Stimulated activated CD4-positive, alpha-beta T cell treated with anti-CD3 and anti-CD28 coated beads, Interleukin-4, amount 100 ng/mL, for 48 hours (primary cell): ENCODE measurements at regions not wholly inside any gene's neighbourhood (a gene's known extent, or its start where the extent isn't known, plus 50 kb on each side); places are given as distances from the start of the nearest gene placed in this dataset.
"Not testable (repeated sequence)": the region's sequence is repeated elsewhere in the genome, so short reads cannot be mapped to it uniquely, and the experiment has no call there.

Source experiments
- DNase-seq, 2 donors: peaks; one replicate each; pipeline ENCODE4 v3.0.0-alpha.2; 2020; ENCODE audit warnings: low read depth in 2 of 2

DNA sequence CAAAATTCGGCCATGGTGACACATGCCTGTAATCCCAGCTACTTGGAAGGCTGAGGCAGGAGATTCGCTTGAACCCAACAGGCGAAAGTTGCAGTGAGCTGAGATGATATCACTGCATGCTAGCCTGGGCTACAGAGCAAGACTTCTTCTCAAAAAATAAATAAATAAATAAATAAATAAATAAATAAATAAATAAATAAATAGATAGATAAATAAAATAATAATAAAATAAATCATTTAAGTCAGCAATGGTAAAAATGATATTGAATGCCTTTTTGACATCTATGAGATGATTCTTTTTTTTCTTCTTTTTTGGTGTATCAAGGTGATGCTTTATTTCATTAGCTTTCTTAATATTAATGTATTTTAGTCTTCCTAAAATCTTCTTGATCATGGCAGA is 221.7 kb upstream of the RXFP2 start:
- DNase-seq = no peak

DNA sequence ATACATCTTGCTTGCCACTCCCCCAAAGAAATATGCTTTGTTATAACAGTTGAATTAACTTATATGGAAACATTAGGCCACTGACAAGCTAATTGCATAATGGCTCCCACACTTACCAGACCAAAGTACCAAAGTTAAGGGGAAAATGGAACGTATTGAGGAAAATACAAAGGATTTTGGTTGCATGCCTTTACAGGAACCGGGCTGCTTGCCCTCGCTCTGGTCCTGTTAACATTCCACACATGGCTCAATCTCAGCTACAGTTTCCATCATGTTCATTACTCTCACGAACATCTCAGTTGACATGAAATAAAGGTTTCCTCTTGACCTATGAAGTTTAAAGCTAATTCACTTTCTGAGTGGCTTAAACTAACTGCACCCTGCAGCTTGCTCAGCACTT is 220.7 kb upstream of the RXFP2 start:
- DNase-seq = no peak

GRCh38 chr13:31521435-31521834 is 217.9 kb upstream of the RXFP2 start:
- DNase-seq = no peak

DNA sequence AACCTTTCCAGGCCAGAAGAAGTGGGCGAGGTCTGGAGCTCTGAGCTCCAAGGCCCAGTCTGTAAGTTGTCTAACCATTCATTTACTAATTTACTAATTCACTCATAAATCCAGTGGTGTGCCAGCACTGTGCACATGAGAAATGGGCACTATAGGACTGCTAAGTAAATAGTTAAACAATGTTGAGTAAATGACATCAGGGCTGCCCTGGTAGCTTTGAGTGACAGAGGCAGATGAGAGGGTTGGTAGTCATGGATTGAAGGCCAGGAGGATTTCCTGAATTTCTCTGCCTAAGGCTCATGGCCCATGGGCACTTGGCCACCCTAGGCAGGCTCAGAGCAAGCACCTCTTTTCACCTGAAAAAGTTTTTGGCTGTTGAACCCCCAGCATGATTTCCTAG is 216.9 kb upstream of the RXFP2 start:
- DNase-seq = no peak

DNA sequence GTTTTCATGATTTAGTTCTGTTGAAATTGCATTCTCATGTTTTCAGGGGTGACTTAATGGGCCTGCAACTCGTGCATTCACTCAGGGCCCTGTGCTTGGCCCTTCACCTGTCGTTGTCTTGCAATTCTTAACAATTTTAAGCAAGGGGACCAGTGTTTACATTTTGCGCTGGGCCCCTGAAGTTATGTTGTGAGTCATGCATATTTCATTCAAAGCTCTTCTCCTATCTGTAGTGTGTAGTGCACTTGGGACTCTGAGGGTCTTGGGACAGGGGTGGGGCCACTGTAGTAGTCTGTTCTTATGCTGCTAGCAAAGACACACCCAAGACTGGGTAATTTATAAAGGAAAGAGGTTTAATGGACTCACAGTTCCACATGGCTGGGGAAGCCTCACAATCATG is 211.2 kb upstream of the RXFP2 start:
- DNase-seq = no peak

GRCh38 chr13:31528758-31529157 is 210.6 kb upstream of the RXFP2 start:
- no peak for DNase-seq

GRCh38 chr13:31530922-31531321 is 208.4 kb upstream of the RXFP2 start:
- no peak for DNase-seq

GRCh38 chr13:31537052-31537451 is 202.3 kb upstream of the RXFP2 start:
- no peak for DNase-seq

DNA sequence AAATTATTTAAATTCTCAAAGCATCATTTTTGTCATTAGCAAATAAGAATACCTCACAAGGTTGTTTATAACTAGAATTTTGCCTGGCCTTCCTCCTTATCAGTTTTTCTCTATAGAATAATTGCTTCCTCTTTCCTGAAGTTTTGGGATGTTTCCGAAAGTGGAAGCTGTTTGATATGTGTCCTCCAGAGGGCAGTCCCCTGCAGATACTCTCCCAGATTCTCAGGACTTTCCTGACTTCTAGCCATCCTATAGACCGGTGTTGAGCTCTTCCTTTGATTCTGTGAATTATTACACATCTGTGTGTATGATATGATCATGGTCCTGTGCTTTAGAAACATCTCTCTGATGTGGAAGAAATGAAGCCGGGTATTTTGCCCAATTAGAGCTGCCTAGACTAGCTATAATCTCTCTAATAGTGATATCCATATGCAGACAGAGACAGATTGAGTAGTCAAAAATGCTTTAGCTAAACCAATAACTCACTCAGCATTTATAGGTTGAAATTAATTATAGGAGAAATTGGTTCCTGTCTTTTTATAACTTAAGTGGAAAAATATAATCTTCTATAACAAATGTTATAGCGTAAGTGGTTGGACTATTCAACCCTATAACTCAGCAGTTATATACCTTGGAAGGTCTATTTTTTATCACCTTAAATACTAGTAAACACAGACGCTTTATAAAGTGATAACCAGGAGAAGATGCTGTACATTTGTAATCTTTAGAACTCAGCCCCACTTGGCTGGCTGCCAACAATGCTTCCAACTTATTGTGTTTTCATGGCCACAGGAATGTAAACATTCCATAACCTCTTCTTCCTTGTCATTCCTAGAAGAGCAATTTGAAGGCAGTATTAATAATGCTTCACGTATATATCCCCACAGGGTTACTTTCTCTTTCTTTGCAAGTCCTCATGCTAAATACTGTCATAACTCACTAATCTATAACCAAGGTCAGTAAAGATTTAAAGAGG is 201.0 kb upstream of the RXFP2 start:
- DNase-seq = no peak

DNA sequence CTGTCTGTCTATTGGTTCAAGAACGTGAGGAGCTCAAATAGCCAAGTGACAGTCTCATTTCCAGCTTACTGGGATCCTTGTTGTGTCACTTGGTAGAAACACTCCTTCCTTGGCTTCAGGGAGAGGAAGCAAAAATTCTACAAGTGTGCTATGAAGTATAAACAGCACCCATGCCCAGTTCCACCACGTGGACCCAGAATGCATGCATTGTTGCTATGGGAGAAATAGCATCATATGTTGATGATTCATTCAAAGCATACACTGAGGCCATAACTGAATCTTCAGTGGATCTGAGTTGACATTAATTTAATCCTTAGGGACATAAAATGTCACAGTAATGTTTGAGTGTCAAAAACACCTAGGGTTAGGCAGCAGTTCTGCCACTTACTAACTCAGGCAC is 199.0 kb upstream of the RXFP2 start:
- DNase-seq = no peak

DNA sequence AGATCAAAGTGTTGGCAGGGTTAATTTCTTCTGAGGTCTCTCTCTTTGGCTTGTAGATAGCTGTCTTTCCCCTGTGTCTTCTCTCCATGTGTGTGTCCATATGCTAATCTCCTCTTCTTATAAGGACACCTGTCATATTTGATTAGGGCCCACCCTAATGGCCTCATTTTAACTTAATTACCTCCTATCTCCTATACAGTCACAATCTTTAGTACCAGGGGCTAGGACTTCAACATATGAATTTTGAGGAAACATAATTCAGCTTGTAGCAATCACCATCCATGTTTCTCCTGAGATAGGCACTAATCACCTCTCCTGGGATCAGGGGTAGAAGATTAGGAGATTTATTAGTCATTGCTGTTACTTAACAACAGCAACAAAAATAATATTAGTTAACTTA is 196.1 kb upstream of the RXFP2 start:
- DNase-seq = no peak

DNA sequence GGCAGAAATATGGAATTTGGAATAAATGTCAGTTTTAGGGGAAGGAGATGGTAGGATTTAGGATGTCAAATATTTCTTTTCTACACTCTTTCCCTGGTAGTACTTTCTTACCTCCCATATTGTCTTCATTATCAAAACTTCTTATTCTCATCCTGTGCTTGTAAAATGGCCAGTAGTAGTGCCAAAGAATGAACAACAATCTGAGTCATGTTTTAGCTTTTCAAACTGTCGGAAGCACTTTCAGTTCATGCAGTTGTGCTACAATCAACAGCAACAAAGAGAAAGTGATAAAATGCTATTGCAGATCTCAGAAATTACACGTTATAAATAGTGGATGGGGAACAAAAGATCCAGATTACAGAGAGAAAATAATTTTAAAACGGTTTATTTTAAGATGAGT is 193.7 kb upstream of the RXFP2 start:
- DNase-seq = no peak

DNA sequence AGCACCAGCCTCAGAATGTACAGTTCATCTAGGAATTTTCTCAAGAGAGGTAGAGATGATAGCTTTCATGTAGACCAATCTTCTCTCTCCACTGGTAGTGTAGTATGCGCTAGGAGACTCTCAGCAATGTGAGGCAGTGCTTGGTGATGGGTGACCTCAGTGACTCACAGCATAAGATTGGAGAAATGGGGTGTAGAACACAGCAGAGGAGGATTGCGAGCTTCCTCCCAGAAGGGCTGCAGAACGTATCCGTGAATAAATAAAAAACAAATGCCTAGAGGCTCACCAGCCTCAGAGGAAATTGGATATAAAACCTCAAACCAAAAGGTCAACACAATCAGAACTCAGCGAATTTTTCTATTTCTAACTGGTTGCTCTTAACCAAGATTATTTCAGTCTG is 182.9 kb upstream of the RXFP2 start:
- DNase-seq = no peak

DNA sequence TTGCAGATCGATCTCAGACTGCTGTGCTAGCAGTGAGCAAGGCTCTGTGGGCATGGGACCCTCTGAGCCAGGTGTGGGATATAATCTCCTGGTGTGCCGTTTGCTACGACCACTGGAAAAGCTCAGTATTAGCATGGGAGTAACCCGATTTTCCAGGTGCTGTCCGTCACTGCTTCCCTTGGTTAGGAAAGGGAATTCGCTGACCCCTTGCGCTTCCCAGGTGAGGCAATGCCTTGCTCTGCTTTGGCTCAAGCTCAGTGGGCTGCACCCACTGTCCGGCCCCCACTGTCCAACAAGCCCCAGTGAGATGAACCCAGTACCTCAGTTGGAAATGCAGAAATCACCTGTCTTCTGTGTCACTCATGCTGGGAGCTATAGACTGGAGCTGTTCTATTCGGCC is 155.1 kb upstream of the RXFP2 start:
- DNase-seq = not testable (repeated sequence)

- DNase-seq = no peak
These were observed 151.5 kb upstream of the RXFP2 start for GRCh38 chr13:31587698-31588266.

DNA sequence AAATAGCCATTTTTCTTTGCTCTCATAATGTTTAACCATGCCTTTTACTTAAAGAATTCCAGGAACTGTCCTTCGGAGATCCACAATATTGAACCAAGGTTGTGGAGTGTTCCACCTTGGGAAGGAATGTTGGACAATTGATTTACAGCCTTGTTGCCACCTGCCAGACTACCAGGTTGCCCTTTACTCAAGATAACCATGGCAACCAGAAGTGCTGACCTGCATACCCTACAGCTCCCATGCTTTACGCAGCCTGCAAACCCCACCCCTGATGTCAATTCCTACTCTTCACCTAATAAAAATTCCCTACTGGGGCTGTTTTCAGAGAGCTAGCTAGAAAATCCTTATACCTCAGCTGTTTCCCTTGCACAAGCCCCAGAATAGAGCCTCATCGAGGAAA is 151.0 kb upstream of the RXFP2 start:
- no peak for DNase-seq

DNA sequence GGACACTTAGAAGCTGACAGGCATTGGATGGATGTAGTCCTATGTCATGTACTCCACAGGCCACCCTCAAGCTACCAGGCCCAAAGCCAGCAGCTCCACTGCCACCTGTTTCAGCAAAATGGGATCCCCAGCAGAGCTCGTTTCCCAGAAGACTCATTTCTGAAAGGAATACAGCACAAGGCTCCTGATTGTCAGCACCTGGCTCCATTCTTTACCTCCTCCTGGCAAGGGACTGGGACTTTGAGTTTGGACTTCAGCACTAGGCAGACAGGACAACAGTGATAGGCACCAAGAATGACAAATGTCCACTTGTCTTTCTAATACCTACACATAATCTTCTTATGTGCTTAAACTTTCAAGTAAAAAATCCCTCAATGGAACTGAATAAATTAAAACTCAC is 150.4 kb upstream of the RXFP2 start:
- no peak for DNase-seq

DNA sequence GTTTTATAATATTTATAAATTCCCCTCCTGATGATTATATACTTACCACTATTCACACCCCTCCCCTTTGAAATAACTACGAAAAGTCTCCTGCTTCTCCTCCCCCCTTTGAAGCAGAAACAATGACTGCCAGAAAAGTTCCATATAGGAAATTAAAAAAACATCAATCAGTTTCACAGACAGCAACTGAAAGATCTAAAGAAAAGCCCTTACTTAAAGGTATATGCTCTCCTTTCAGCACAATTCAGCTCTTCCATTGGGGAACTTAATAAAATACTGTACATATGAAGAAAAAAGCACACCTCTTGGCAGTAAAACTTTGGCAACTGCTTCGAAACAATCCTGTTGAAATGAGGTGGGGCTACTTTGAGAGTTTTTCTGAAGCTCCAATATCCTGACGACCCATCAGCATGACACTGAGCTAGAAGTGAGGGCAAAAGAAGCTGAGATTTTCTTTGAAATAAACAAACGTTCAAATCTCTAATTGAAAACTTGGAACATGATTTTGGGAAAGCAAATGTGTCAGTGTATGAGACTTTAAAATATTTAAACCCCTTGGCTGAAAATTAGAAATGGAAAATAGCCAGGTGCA is 147.6 kb upstream of the RXFP2 start:
- no peak for DNase-seq

DNA sequence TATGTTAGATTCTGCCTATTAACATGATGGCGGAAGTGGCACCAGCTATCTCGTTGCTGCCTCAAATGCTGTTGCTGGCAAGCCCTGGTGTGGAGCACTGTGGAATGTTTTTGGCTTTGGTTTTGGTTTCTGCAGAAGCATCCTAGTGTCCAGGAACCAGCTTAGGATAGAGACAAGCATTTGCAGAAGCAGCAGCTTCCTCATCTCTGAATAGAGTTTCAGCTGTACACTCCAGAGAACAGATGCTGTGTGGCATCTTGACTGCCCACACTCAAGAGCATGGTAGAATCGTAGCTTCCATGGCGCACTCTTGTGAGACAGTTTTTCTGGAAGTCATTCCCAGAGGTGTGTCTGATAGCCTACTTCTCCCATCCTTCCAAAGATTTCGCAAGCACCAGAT is 145.3 kb upstream of the RXFP2 start:
- no peak for DNase-seq

- DNase-seq = no peak
These were observed 143.8 kb upstream of the RXFP2 start for GRCh38 chr13:31595563-31595962.

DNA sequence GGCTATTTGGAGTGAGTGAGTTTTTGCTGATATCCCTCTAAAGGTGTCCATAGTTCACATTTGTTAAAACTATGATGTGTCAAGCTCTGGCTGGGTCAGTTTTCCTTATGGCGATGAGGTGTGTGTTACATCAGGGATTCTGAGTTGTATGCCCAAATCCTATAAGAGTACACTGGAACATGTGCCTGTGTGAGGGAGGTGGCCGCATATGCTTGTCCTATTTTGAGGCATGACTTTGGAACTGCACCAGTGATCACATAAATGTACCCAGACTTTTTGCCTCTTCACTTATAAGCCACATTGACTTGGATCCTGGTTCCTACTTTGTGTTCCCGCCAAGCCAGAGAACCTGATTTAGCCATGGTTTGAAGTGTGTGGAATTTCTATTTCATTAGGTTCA is 140.3 kb upstream of the RXFP2 start:
- DNase-seq = no peak

GRCh38 chr13:31605076-31605860 is 134.1 kb upstream of the RXFP2 start:
- DNase-seq = no peak
